Activated T-helper 17 cell treated with anti-CD3 and anti-CD28 coated beads, Interleukin-2, amount 50 U/mL, for 72 hours (primary cell): ENCODE measurements at regions not wholly inside any gene's neighbourhood (a gene's known extent, or its start where the extent isn't known, plus 50 kb on each side); places are given as distances from the start of the nearest gene placed in this dataset.

Experiments used
- ATAC-seq: fragments of 150-1000 bp; cut with Tn5 transposase; replicated peaks from 2 replicates; pipeline ENCODE4 v1.10.0; 2021; ENCODE audit warnings: mild to moderate bottlenecking, moderate library complexity
- H3K27ac Mint-ChIP-seq: one replicate; pipeline ENCODE4 v1.8.0; 2022; ENCODE audit warnings: mixed read lengths
- H3K27me3 Mint-ChIP-seq: one replicate; pipeline ENCODE4 v1.8.0; 2022; ENCODE audit warnings: mixed read lengths
- H3K36me3 Mint-ChIP-seq: one replicate; pipeline ENCODE4 v1.8.0; 2022; ENCODE audit warnings: low read depth, mild to moderate bottlenecking, mixed read lengths
- H3K4me1 Mint-ChIP-seq: one replicate; pipeline ENCODE4 v1.8.0; 2022; ENCODE audit warnings: mixed read lengths
- H3K4me3 Mint-ChIP-seq: one replicate; pipeline ENCODE4 v1.8.0; 2022; ENCODE audit warnings: mild to moderate bottlenecking, mixed read lengths
- H3K9me3 Mint-ChIP-seq: one replicate; pipeline ENCODE4 v1.8.0; 2022; ENCODE audit warnings: mixed read lengths

- no peaks in the 10 kb centered on the region for H3K4me1 Mint-ChIP-seq
- H3K4me3 Mint-ChIP-seq, result no peak overlapping the region
- no peak overlapping the region for H3K27ac Mint-ChIP-seq
- ATAC-seq, result no peak
- H3K27me3 Mint-ChIP-seq, result no peaks in the 10 kb centered on the region
- H3K9me3 Mint-ChIP-seq, result peaks cover 13% of the 10 kb centered on the region
- no peaks in the 10 kb centered on the region for H3K36me3 Mint-ChIP-seq
These were observed 578.5 kb downstream of the BMP2 start for GRCh38 chr20:7346026-7346425.

GRCh38 chr20:7346562-7346961 lies 579.1 kb downstream of the BMP2 start:
- no peaks in the 10 kb centered on the region for H3K36me3 Mint-ChIP-seq
- H3K4me3 Mint-ChIP-seq, result no peak overlapping the region
- H3K27ac Mint-ChIP-seq, result no peak overlapping the region
- peaks cover 13% of the 10 kb centered on the region for H3K9me3 Mint-ChIP-seq
- no peak for ATAC-seq
- H3K27me3 Mint-ChIP-seq, result no peaks in the 10 kb centered on the region
- H3K4me1 Mint-ChIP-seq, result no peaks in the 10 kb centered on the region

- no peak for ATAC-seq
- Mint-ChIP-seq H3K27ac (no peak overlapping the region), H3K36me3 (no peaks in the 10 kb centered on the region), H3K4me3 (no peak overlapping the region), H3K27me3 (no peaks in the 10 kb centered on the region), H3K4me1 (no peaks in the 10 kb centered on the region), H3K9me3 (peaks cover 13% of the 10 kb centered on the region)
These were observed 579.9 kb downstream of the BMP2 start for GRCh38 chr20:7347409-7347808.

- Mint-ChIP-seq H3K27me3 (no peaks in the 10 kb centered on the region), H3K9me3 (peaks cover 13% of the 10 kb centered on the region), H3K4me3 (no peak overlapping the region), H3K27ac (no peak overlapping the region), H3K36me3 (no peaks in the 10 kb centered on the region), H3K4me1 (no peaks in the 10 kb centered on the region)
- ATAC-seq, result no peak
These were observed 580.8 kb downstream of the BMP2 start for GRCh38 chr20:7348253-7348652.

DNA sequence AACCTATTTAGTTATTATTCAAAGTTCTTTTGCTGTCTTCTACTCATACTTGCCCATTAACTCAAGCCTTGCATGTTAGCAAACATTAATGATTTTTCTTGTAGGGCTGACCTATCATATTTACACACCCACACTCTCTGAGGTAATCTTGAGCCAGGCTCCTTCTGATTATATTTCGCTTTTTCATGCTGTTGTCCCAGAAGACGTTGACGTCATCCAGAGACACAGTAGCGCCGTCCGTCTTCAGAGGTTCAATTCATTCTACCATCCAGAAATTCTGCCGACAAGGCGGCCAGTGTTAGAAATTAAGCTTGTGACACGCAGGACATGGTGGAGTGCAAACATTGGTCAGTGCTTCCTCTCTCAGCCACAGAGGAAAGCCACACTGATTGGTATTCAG lies 584.7 kb downstream of the BMP2 start:
- no peaks in the 10 kb centered on the region for H3K27me3 Mint-ChIP-seq
- H3K36me3 Mint-ChIP-seq, result no peaks in the 10 kb centered on the region
- peaks cover 5% of the 10 kb centered on the region for H3K9me3 Mint-ChIP-seq

GRCh38 chr20:7355051-7355450 lies 585.2 kb downstream of the HAO1 start:
- H3K27me3 Mint-ChIP-seq, result no peaks in the 10 kb centered on the region
- peaks cover 11% of the 10 kb centered on the region for H3K9me3 Mint-ChIP-seq
- H3K4me3 Mint-ChIP-seq, result no peak overlapping the region
- H3K36me3 Mint-ChIP-seq, result no peaks in the 10 kb centered on the region
- no peaks in the 10 kb centered on the region for H3K4me1 Mint-ChIP-seq
- no peak overlapping the region for H3K27ac Mint-ChIP-seq
- ATAC-seq, result no peak

More for the DNA sequence above, 584.7 kb downstream of the BMP2 start:
- ATAC-seq, result no peak
- H3K4me3 Mint-ChIP-seq, result no peak overlapping the region
- H3K4me1 Mint-ChIP-seq, result no peaks in the 10 kb centered on the region
- H3K27ac Mint-ChIP-seq, result no peak overlapping the region

DNA sequence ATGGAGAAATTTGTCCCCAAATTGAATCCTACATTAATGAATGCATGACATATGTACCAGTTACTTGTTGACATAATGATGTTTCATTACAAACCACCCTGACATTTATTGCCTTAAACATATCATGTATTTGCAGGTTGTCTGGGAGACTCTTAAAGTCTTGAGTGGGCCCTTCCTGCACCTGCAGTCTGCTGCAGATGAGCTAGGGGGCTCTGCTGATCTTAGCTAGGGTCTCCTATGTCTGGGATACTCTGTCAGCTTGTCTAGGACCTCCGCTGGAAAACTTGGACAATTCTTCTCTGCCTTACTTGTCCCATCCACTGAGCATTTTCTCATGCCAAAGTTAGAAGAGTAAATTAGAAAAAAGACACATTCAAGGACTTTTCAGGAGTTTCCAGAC lies 581.6 kb downstream of the HAO1 start:
- Mint-ChIP-seq H3K4me1 (no peaks in the 10 kb centered on the region), H3K9me3 (peaks cover 12% of the 10 kb centered on the region), H3K27ac (no peak overlapping the region), H3K27me3 (no peaks in the 10 kb centered on the region), H3K36me3 (no peaks in the 10 kb centered on the region), H3K4me3 (no peak overlapping the region)
- ATAC-seq, result no peak

GRCh38 chr20:7359739-7360138 lies 580.5 kb downstream of the HAO1 start:
- no peaks in the 10 kb centered on the region for H3K36me3 Mint-ChIP-seq
- H3K4me1 Mint-ChIP-seq, result no peaks in the 10 kb centered on the region
- no peak overlapping the region for H3K4me3 Mint-ChIP-seq
- peaks cover 19% of the 10 kb centered on the region for H3K9me3 Mint-ChIP-seq
- no peak overlapping the region for H3K27ac Mint-ChIP-seq
- no peaks in the 10 kb centered on the region for H3K27me3 Mint-ChIP-seq
- ATAC-seq, result no peak

DNA sequence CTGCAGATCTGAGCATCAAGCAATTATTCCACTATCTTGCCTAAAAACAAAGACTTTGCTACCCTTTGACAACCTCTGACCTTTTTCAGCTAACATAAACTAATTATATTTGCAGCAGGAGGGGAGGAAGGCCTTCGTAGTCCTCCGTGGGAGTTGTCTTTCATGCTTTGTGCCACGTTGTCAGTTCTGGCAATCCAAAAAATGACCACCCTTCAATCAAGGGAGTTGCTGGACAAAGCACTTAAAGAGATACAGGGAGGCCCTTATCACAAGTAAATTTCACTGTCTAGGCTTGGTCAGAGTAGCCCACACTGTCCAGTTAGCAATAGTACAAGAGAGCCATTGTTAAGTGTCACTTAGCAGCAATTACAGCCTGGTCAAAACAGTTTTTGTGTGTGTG lies 578.9 kb downstream of the HAO1 start:
- no peak for ATAC-seq
- no peaks in the 10 kb centered on the region for H3K27me3 Mint-ChIP-seq
- no peaks in the 10 kb centered on the region for H3K4me1 Mint-ChIP-seq

GRCh38 chr20:7361931-7362330 lies 578.3 kb downstream of the HAO1 start:
- Mint-ChIP-seq H3K4me1 (no peaks in the 10 kb centered on the region), H3K9me3 (peaks cover 23% of the 10 kb centered on the region), H3K36me3 (no peaks in the 10 kb centered on the region), H3K4me3 (no peak overlapping the region), H3K27ac (no peak overlapping the region), H3K27me3 (no peaks in the 10 kb centered on the region)
- ATAC-seq, result no peak

More for the DNA sequence above, 578.9 kb downstream of the HAO1 start:
- no peak overlapping the region for H3K4me3 Mint-ChIP-seq
- H3K27ac Mint-ChIP-seq, result no peak overlapping the region
- H3K36me3 Mint-ChIP-seq, result no peaks in the 10 kb centered on the region
- peaks cover 23% of the 10 kb centered on the region for H3K9me3 Mint-ChIP-seq

- Mint-ChIP-seq H3K27ac (no peak overlapping the region), H3K9me3 (peaks cover 28% of the 10 kb centered on the region), H3K36me3 (no peaks in the 10 kb centered on the region), H3K4me3 (no peak overlapping the region), H3K4me1 (no peaks in the 10 kb centered on the region), H3K27me3 (no peaks in the 10 kb centered on the region)
- ATAC-seq, result no peak
These were observed 577.7 kb downstream of the HAO1 start for GRCh38 chr20:7362601-7363000.

GRCh38 chr20:7366189-7366588 lies 574.1 kb downstream of the HAO1 start:
- peaks cover 18% of the 10 kb centered on the region for H3K9me3 Mint-ChIP-seq
- no peak overlapping the region for H3K27ac Mint-ChIP-seq
- no peaks in the 10 kb centered on the region for H3K4me1 Mint-ChIP-seq
- no peak for ATAC-seq
- H3K27me3 Mint-ChIP-seq, result no peaks in the 10 kb centered on the region
- H3K36me3 Mint-ChIP-seq, result no peaks in the 10 kb centered on the region
- no peak overlapping the region for H3K4me3 Mint-ChIP-seq

DNA sequence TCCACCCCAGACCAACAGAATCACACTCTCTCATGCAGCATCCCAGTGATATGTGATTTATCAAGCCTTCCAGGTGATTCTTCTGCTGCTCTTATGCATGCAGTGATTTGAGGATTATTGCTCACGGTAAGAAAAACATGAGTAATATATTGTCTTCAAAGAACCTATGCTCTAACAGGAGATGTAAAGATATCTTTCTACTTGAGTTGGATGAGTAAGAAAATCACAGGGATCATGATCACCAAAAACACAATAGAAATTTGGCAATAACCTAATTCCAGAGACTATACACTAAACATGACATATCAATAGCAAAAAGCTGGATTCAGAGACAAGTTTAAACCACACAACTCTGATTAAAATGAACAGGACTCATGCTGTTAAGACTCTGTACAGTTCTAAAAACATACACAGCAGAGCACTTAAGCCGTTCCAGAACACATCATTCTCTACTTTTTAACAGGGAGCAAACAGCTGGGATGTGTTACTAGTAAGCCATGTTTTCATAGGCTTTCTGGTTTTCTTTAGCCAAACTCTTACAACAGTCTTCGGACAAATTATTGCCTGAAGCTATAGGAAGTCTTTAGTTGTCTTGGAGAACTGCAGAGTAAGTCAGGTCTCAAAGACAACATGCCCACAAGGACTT lies 568.6 kb downstream of the HAO1 start:
- Mint-ChIP-seq H3K4me3 (no peak overlapping the region), H3K4me1 (no peaks in the 10 kb centered on the region), H3K9me3 (peaks cover 13% of the 10 kb centered on the region), H3K36me3 (no peaks in the 10 kb centered on the region), H3K27me3 (no peaks in the 10 kb centered on the region), H3K27ac (no peak overlapping the region)
- no peak for ATAC-seq

GRCh38 chr20:7375905-7376304 lies 564.4 kb downstream of the HAO1 start:
- Mint-ChIP-seq H3K9me3 (peaks cover 13% of the 10 kb centered on the region), H3K4me3 (no peak overlapping the region), H3K36me3 (no peaks in the 10 kb centered on the region), H3K27me3 (no peaks in the 10 kb centered on the region), H3K27ac (no peak overlapping the region), H3K4me1 (no peaks in the 10 kb centered on the region)
- no peak for ATAC-seq

DNA sequence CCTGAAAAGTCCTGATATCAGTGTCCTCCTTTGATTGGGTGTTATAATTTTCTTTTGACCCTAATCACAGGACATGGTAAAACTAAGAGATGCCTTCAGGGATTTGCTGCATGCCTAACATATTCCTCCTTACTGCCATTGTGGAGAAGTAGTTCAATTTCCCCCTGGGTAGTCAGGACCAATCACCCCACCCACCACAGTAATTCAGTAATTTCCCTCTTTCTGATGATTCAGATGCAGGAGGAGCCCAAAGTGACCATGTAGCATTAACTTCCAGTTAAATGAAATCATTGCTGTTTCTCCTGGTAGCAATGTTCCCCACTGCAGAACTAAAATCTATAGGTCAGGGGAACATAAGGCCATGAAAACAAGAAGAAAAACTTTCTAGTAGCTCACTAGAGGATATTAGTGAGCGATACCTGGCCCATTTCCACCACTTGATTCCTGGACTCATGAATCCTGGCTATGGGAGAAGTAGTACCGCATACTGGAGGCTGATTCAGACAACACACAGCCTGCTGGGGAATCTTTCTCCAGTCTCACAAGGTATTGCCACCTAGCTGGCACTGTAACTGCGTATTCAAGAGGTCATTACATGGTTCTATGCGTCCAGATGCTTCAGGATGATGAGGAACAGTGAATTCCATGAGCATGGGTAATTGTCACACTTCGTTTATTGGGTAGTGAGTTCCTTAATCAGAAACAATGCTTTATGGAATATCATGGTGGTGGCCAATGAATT lies 561.2 kb downstream of the HAO1 start:
- no peak for ATAC-seq
- Mint-ChIP-seq H3K4me1 (no peaks in the 10 kb centered on the region), H3K36me3 (no peaks in the 10 kb centered on the region), H3K27ac (no peak overlapping the region), H3K4me3 (no peak overlapping the region), H3K27me3 (no peaks in the 10 kb centered on the region), H3K9me3 (peaks cover 16% of the 10 kb centered on the region)
